ENCODE measurements at regions not wholly inside any gene's neighbourhood (a gene's known extent, or its start where the extent isn't known, plus 50 kb on each side); places are given as distances from the start of the nearest gene placed in this dataset.

GRCh38 chr4:166432125-166432524 lies 559.1 kb downstream of the TLL1 start:
- POLR2A ChIA-PET (ENCODE audit: partially characterized antibody): no interaction called here
- FAIRE-seq: no peak
- H2AFZ ChIP-seq (ENCODE audit: low read length): no peak overlapping the region

More at GRCh38 chr4:166432125-166432524, 559.1 kb downstream of the TLL1 start:
- Histone ChIP-seq H3K27ac (ENCODE audit: low read depth, low read length) (no peak overlapping the region), H3K36me3 (ENCODE audit: control insufficient read depth in 2 of 4, insufficient read depth in 4 of 4, low read length in 3 of 4) (no peaks in the 10 kb centered on the region), H4K8ac (ENCODE audit: extremely low read depth, insufficient read depth, low read length) (no peak overlapping the region), H3K9me3 (ENCODE audit: insufficient read depth in 2 of 2, low read depth in 1 of 2, low read length in 1 of 2) (no peaks in the 10 kb centered on the region), H4K5ac (ENCODE audit: insufficient read length, low read depth, low read length) (no peak overlapping the region), H3K4me3 (ENCODE audit: extremely low read depth in 1 of 4, insufficient read depth in 2 of 4, low read depth in 3 of 4, low read length in 4 of 4) (no peak overlapping the region), H3K9ac (replicated peaks in 1 of 4; ENCODE audit: extremely low read depth in 1 of 4, low read depth in 3 of 4, low read length in 3 of 4) (no peak overlapping the region), H2BK20ac (ENCODE audit: low read length) (no peak overlapping the region), H3K56ac (replicated peaks; ENCODE audit: insufficient read length, low read depth, low read length) (no peak overlapping the region), H2AK5ac (ENCODE audit: low read depth, low read length) (no peak overlapping the region), H3K18ac (ENCODE audit: extremely low read depth, low read length) (no peak overlapping the region), H2BK120ac (replicated peaks; ENCODE audit: low read depth, low read length) (no peak overlapping the region), H3K4me2 (ENCODE audit: insufficient read depth in 1 of 2, low read depth in 2 of 2, low read length in 2 of 2) (no peak overlapping the region), H4K91ac (replicated peaks; ENCODE audit: insufficient read length, low read length) (no peak overlapping the region), H3K4me1 (replicated peaks in 1 of 4; ENCODE audit: control insufficient read depth in 3 of 4, insufficient read depth in 4 of 4, low read length in 3 of 4) (no peaks in the 10 kb centered on the region), H3K14ac (ENCODE audit: insufficient read length) (no peak overlapping the region), H3K27me3 (replicated peaks in 1 of 4; ENCODE audit: control insufficient read depth in 3 of 4, extremely low read depth in 1 of 4, insufficient read depth in 3 of 4, low read length in 3 of 4) (no peaks in the 10 kb centered on the region), H2BK15ac (ENCODE audit: low read length) (no peak overlapping the region), H3K4ac (replicated peaks; ENCODE audit: insufficient read length, low read depth, low read length) (no peak overlapping the region), H2BK5ac (ENCODE audit: low read depth, low read length) (no peak overlapping the region), H3K23me2 (ENCODE audit: low read depth, low read length) (no peaks in the 10 kb centered on the region; the same call in 1 of the 2 replicates), H4K20me1 (replicated peaks in 1 of 2; ENCODE audit: control insufficient read depth in 1 of 2, insufficient read depth in 2 of 2, low read length in 2 of 2) (no peaks in the 10 kb centered on the region), H3K23ac (ENCODE audit: insufficient read length) (no peak overlapping the region), H3K79me2 (ENCODE audit: control insufficient read depth in 1 of 2, insufficient read depth in 2 of 2, low read length in 2 of 2) (no peaks in the 10 kb centered on the region), H2BK12ac (ENCODE audit: low read depth, low read length) (no peak overlapping the region), H3K79me1 (ENCODE audit: low read depth, low read length) (no peaks in the 10 kb centered on the region)
- TF ChIP-seq E2F6 (IDR thresholded peaks at IDR 0.05) (no peak), USF2 (IDR thresholded peaks at IDR 0.05; ENCODE audit: low read length) (no peak), RBBP5 (IDR thresholded peaks at IDR 0.05; ENCODE audit: borderline replicate concordance, low read depth, low read length) (no peak), HDAC6 (IDR thresholded peaks at IDR 0.05; ENCODE audit: low read depth, low read length) (no peak), CHD1 (IDR thresholded peaks at IDR 0.05; ENCODE audit: low read depth, low read length) (no peak)
- DNase-seq (ENCODE audit: low read depth in 1 of 2, low spot score in 2 of 2): no peak
- CTCF ChIA-PET (ENCODE audit: partially characterized antibody): no interaction called here
